GM18867 (cell line): ENCODE measurements at regions not wholly inside any gene's neighbourhood (a gene's known extent, or its start where the extent isn't known, plus 50 kb on each side); places are given as distances from the start of the nearest gene placed in this dataset.
"Not testable (repeated sequence)": the region's sequence is repeated elsewhere in the genome, so short reads cannot be mapped to it uniquely, and the experiment has no call there.

Experiments used
- ATAC-seq: cut with Tn5 transposase; IDR thresholded peaks from one replicate; pipeline ENCODE4 v1.9.1; 2021; ENCODE audit warnings: mild to moderate bottlenecking, moderate library complexity; ENCODE audit not compliant: unreplicated experiment

DNA sequence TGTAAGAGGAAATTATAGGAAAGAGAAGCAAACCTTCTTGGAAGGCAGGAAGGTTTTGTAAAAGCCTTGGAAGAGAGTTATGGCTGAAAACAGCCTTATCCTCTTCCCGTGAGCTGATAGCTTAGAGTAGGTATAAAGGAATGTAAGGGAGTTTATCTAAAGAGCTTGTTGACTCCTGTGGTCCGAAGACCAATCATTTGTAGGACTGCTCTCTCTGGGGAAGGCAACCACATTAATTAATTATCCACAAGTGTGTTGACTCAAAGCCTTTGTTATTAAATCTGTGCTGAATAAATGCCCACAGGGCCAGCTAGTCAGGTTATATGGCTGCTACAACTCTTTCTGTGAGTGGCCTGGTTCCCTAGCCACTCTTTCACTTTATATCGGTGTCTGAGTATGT lies 452.1 kb upstream of the RASGRP1 start:
- no peak for ATAC-seq

DNA sequence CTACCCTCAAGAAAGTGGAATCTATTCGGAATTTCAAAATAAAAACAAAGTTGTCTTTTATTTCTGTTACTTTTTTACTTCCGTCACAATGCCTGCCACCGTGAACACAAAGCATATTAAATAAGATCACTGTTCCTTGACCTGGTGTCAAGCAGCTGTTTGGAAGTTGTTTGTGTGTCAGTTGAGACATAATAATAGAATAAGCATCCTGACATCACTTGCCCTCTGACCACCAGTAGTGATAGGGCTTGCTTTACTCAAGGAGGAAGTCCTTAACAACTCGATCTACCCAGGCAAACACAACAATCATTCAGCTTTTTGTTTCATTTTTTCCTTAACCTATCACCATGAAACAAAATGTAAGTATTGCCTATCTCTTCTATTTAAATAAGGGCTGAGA lies 454.4 kb upstream of the RASGRP1 start:
- ATAC-seq, result no peak

- ATAC-seq, result no peak
Observed at GRCh38 chr15:39021341-39021740, 456.7 kb upstream of the RASGRP1 start.

GRCh38 chr15:39022532-39023305 lies 458.1 kb upstream of the RASGRP1 start:
- ATAC-seq, result no peak

DNA sequence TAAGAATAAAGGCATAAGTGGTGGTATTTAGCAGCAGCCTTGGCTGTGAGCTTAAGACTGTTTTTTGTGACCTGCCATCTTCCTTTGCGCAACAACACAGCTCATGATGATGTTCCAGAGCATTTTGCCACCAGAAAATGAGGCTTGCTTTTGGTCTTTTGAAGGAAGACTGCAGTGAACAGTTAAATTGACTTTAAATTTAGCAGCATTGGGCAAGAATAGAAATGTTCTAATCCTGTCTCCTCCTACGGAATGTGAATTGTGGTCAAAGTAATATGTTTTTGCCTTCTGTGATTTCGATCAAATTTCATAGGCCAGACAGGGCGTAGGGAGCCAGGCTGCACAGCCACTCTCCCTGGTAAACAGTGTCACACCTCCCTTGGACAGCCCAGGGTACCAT lies 460.7 kb upstream of the RASGRP1 start:
- ATAC-seq, result no peak

DNA sequence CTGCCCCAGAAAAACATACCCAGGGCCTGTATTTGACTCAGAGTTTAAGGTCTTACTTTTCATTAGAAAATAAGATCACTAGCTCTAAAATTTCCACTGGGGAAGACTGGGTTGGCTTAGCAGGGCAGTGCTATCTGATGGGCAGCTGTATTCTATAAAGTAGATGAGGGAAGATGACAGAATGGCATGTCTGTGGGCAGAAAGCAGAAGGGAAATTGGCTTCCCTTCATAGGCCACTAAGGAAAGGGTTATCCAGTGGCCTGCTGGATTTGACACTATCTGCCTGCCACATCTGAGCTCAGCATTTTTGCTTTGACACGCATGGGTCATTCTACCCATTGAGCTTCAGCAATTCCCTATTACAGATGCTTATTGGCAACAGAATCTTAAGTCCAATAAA lies 461.3 kb upstream of the RASGRP1 start:
- no peak for ATAC-seq

- ATAC-seq, result no peak
Observed at GRCh38 chr15:39028069-39028468, 463.5 kb upstream of the RASGRP1 start.

GRCh38 chr15:39029741-39030140 lies 465.1 kb upstream of the RASGRP1 start:
- no peak for ATAC-seq

GRCh38 chr15:39030291-39031070 lies 465.9 kb upstream of the RASGRP1 start:
- no peak for ATAC-seq

DNA sequence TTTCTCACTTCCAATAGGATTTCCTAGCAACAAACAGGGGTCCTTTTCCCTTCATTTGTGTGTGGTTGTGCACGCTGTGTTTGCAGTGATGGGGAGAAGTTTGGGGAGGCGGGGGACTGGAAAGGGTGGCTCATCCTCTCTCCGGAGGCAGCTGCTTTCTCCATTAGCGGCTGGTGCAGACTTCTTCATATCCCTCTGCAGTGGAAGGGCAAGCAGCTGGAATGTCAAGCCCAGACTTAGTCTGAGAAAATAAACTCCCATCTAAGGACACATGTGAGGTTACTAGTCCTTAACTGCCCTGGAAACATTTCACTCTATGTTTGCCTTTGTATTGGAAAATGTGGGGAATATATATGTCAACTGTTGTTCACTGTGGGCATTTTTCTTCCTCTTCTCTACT lies 467.0 kb upstream of the RASGRP1 start:
- no peak for ATAC-seq

DNA sequence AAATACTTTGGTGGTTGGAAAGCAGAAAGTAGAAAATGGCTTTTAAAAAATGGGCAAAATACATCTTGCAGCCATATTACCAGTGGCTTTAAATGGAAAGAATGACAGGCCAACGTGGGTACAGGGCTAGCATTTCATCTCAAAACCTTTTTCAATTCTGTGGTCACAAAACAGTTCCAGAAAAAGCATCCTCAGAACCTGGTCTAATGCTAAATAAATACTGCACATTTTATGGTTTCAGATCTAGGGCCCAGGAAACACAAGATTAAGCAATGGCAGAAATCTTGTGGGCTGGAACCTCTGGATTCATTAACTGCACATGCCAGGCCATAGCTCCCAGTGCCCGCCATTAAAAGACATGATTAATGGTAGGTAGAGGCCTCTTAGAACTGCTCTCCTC lies 470.2 kb upstream of the RASGRP1 start:
- no peak for ATAC-seq

GRCh38 chr15:39037611-39038010 lies 473.0 kb upstream of the RASGRP1 start:
- ATAC-seq, result not testable (repeated sequence)

DNA sequence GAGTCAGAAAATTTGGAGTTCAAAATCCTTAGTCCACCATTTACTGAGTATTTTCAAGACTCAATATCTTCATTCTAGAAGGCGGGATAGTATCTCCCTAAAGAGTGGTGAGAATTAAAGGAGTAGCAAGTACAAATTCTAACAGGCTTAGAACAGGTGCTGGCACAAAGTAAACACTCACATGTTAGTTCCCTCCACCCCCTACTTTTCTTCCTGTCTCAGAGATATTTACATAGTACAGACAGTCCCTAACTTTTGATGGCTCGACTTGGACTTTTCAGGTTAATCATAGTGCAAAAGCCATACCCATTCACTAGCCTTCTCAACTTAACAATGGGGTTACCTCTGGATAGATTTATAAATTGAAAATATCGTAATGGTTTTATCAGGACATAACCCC lies 476.2 kb upstream of the RASGRP1 start:
- ATAC-seq, result no peak

DNA sequence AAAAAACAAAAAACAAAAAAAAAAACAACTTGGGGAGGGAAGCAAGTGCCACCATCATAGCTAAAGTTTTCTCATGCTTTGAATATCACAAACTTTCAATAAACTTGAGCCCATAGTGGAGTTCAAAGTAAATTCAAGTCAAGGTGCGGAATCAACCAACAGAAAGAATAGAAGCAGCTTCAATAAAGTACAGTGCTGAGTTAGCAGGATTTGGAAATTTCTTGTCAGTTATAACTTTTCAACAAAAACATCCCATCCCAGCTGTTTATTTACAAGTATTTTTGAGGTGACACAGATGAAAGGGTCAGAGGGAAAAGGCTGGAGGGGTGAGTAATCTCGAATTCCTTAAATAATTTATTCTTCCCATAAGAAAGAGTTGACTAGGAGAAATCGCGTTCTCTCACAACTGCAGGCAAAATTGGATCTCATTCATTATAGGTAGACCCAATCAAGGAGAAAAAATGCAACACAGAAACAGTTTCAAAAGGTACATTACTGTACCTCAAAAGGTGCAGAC lies 477.4 kb upstream of the RASGRP1 start:
- no peak for ATAC-seq

DNA sequence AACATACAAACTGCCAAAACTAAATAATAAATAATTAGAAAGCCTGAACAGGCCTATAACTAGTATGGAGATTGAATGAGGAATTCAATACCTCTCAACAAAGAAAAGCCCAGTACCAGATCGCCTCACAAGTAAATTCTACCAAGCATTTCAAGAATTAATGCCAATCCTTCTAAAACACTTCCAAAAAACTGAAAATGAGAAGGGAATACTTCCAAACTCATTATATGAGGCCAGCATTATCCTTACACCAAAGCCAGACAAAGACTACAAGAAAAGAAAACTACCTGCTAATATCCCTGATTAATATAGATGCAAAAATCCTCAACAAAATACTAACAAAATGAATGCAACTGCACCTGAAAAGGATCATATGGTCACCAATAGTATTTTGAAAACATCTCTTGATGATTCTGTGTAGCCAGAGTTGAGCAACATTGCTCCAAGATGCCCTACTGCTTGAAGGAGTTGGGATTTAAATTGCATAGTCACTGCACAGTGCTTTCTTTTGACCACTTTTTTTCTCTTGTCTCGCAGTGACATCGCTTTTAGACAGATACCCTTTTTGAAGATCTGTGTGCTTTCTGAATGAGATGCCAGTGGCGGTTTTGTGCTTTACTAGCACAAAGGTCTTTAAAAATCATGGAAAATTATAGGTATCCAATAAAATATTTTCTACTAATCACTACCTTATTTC lies 487.2 kb upstream of the RASGRP1 start:
- no peak for ATAC-seq

DNA sequence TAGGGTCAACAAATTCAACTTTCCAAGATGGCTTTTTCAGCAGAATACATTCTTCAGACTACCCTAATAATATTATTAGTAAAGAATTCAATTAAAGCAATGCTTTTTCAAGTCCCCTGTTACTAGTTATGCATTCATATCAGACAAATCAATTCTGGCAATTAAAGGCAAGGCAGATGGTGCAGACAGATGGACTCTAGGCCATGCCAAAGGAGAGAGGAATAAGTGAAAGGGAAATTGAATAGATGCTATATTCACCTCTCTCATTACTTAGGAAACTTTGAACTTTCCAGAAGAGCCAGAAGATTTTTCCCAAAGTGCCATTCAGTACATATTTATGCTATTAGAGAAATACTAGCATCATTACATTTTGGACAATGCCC lies 487.7 kb upstream of the RASGRP1 start:
- no peak for ATAC-seq

GRCh38 chr15:39053480-39053879 lies 488.9 kb upstream of the RASGRP1 start:
- ATAC-seq, result no peak

GRCh38 chr15:39054128-39054732 lies 489.6 kb upstream of the RASGRP1 start:
- ATAC-seq, result no peak

DNA sequence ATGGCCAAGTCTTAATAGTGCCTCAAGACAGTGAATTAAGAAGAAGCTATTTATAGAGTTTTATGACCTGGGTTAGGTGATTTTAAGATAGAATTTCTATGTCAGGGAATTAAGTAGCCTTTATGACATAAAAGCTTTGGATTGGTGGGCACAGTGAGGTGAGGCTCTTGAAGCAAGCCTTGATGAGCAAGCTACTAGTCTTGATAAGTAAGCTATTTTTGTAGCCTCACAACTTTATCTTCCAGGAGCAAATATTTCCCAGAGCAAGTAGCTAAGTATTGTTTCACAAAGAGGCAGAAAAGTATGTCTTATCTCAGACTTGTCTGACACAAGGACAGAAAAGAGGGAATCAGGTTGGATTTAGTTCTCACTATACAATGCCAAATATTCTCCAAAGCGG lies 491.7 kb upstream of the RASGRP1 start:
- no peak for ATAC-seq

DNA sequence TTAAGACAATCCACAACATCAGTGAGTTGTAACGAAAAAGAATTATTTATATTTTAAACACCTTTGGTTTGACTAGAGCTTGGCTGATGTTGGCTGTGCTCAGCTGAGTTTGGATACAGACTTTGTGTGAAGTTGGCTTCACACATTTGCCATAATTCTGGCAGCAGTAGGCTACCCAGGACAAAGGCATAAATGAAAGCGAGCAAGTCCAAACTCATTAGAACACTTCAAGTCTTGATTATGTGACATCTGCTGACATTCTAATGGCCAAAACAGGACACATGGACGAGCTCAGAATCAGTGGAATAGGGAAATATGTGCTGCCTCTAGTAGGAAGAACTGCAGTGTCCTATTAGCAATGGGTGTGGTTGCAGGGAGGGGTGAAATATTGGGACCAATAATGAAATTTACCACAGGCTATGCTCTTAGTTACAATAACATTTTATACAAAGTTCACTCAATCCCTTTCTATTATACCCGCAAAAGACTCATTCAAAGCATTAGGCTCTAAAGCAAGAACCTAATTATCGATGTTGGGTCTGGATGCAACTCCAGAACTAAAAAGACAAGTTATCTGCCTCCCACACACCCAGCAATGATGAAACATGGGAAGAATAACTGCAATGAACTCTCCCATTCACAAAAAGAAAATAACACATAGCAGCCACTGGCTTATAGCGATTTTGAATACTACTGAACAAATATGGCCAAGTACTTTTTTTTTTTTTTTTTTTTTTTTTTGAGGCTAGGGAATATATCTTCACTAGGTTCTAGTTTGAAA lies 493.9 kb upstream of the RASGRP1 start:
- ATAC-seq, result no peak
